ENCODE measurements at regions not wholly inside any gene's neighbourhood (a gene's known extent, or its start where the extent isn't known, plus 50 kb on each side); places are given as distances from the start of the nearest gene placed in this dataset.

- no peak for DNase-seq (ENCODE audit: low spot score)
Measured at GRCh38 chr4:156242390-156242789, 288.7 kb upstream of the CTSO start.

- no peak for DNase-seq (ENCODE audit: low spot score)
Measured at GRCh38 chr4:156241896-156242295, 288.2 kb upstream of the CTSO start.

- no peak for DNase-seq (ENCODE audit: low spot score)
Measured at GRCh38 chr4:156238171-156238570, 284.5 kb upstream of the CTSO start.

GRCh38 chr4:156237231-156237630 lies 283.6 kb upstream of the CTSO start:
- DNase-seq (ENCODE audit: low spot score), result no peak

- no peak for DNase-seq (ENCODE audit: low spot score)
Measured at GRCh38 chr4:156230176-156230575, 276.5 kb upstream of the CTSO start.

- DNase-seq (ENCODE audit: low spot score), result no peak
Measured at GRCh38 chr4:156228676-156229075, 275.0 kb upstream of the CTSO start.

GRCh38 chr4:156227321-156227720 lies 273.7 kb upstream of the CTSO start:
- DNase-seq (ENCODE audit: low spot score), result no peak

GRCh38 chr4:156223985-156224384 lies 270.3 kb upstream of the CTSO start:
- no peak for DNase-seq (ENCODE audit: low spot score)

- no peak for DNase-seq (ENCODE audit: low spot score)
Measured at GRCh38 chr4:156217236-156217635, 263.6 kb upstream of the CTSO start.

- no peak for DNase-seq (ENCODE audit: low spot score)
Measured at GRCh38 chr4:156201050-156201449, 247.4 kb upstream of the CTSO start.

- DNase-seq (ENCODE audit: low spot score), result no peak
Measured at GRCh38 chr4:156198511-156198910, 244.8 kb upstream of the CTSO start.

- DNase-seq (ENCODE audit: low spot score), result no peak
Measured at GRCh38 chr4:156197216-156197615, 243.6 kb upstream of the CTSO start.

- DNase-seq (ENCODE audit: low spot score), result no peak
Measured at GRCh38 chr4:156196722-156197121, 243.1 kb upstream of the CTSO start.

- no peak for DNase-seq (ENCODE audit: low spot score)
Measured at GRCh38 chr4:156195914-156196313, 242.2 kb upstream of the CTSO start.

GRCh38 chr4:156194896-156195295 lies 241.2 kb upstream of the CTSO start:
- no peak for DNase-seq (ENCODE audit: low spot score)

GRCh38 chr4:156193800-156194199 lies 240.1 kb upstream of the CTSO start:
- no peak for DNase-seq (ENCODE audit: low spot score)

GRCh38 chr4:156193106-156193505 lies 239.4 kb upstream of the CTSO start:
- DNase-seq (ENCODE audit: low spot score), result no peak

GRCh38 chr4:156192033-156192432 lies 238.4 kb upstream of the CTSO start:
- no peak for DNase-seq (ENCODE audit: low spot score)

GRCh38 chr4:156191044-156191781 lies 237.5 kb upstream of the CTSO start:
- no peak for DNase-seq (ENCODE audit: low spot score)

- DNase-seq (ENCODE audit: low spot score), result no peak
Measured at GRCh38 chr4:156190615-156191014, 236.9 kb upstream of the CTSO start.

GRCh38 chr4:156188596-156188995 lies 234.9 kb upstream of the CTSO start:
- DNase-seq (ENCODE audit: low spot score), result no peak

GRCh38 chr4:156186111-156186510 lies 232.4 kb upstream of the CTSO start:
- DNase-seq (ENCODE audit: low spot score), result no peak

- no peak for DNase-seq (ENCODE audit: low spot score)
Measured at GRCh38 chr4:156185514-156186055, 231.9 kb upstream of the CTSO start.

GRCh38 chr4:156182269-156182668 lies 228.6 kb upstream of the CTSO start:
- DNase-seq (ENCODE audit: low spot score), result no peak

Data from SK-N-DZ (cell line).